ENCODE measurements at regions not wholly inside any gene's neighbourhood (a gene's known extent, or its start where the extent isn't known, plus 50 kb on each side); places are given as distances from the start of the nearest gene placed in this dataset.

- no peak for DNase-seq
These were observed 953.7 kb downstream of the TFAP2A start for GRCh38 chr6:9461188-9461587.

GRCh38 chr6:9458424-9458823 is 956.5 kb downstream of the TFAP2A start:
- no peak for DNase-seq

GRCh38 chr6:9455864-9456658 is 958.8 kb downstream of the TFAP2A start:
- no peak for DNase-seq

GRCh38 chr6:9439621-9440330 is 975.1 kb downstream of the TFAP2A start:
- DNase-seq, result no peak

- no peak for DNase-seq
These were observed 977.0 kb downstream of the TFAP2A start for GRCh38 chr6:9437836-9438235.

- no peak for DNase-seq
These were observed 979.6 kb downstream of the TFAP2A start for GRCh38 chr6:9435281-9435680.

- DNase-seq, result no peak
These were observed 982.9 kb downstream of the TFAP2A start for GRCh38 chr6:9431945-9432344.

GRCh38 chr6:9428421-9429172 is 986.3 kb downstream of the TFAP2A start:
- DNase-seq, result no peak

GRCh38 chr6:9422138-9422537 is 986.8 kb upstream of the SLC35B3 start:
- DNase-seq, result no peak

- DNase-seq, result no peak
These were observed 985.1 kb upstream of the SLC35B3 start for GRCh38 chr6:9420316-9421015.

- DNase-seq, result no peak
These were observed 982.1 kb upstream of the SLC35B3 start for GRCh38 chr6:9417400-9417799.

- DNase-seq, result no peak
These were observed 977.7 kb upstream of the SLC35B3 start for GRCh38 chr6:9412951-9413559.

- DNase-seq, result no peak
These were observed 973.8 kb upstream of the SLC35B3 start for GRCh38 chr6:9409126-9409525.

- no peak for DNase-seq
These were observed 973.2 kb upstream of the SLC35B3 start for GRCh38 chr6:9408402-9409117.

- DNase-seq, result no peak
These were observed 970.5 kb upstream of the SLC35B3 start for GRCh38 chr6:9405825-9406224.

GRCh38 chr6:9405369-9405768 is 970.0 kb upstream of the SLC35B3 start:
- DNase-seq, result no peak

- no peak for DNase-seq
These were observed 969.2 kb upstream of the SLC35B3 start for GRCh38 chr6:9404351-9405146.

GRCh38 chr6:9403736-9404135 is 968.4 kb upstream of the SLC35B3 start:
- DNase-seq, result no peak

GRCh38 chr6:9401960-9402359 is 966.6 kb upstream of the SLC35B3 start:
- no peak for DNase-seq

GRCh38 chr6:9399916-9400315 is 964.6 kb upstream of the SLC35B3 start:
- no peak for DNase-seq

Measured in skin of body (tissue), 1 donor.